Activated CD4-positive, CD25-positive, alpha-beta regulatory T cell (primary cell): ENCODE measurements at regions not wholly inside any gene's neighbourhood (a gene's known extent, or its start where the extent isn't known, plus 50 kb on each side); places are given as distances from the start of the nearest gene placed in this dataset.

Experiments
- DNase-seq, 4 experiments: peaks; one replicate each; lab custom pipeline; 2025; lab: John Stamatoyannopoulos, UW

DNA sequence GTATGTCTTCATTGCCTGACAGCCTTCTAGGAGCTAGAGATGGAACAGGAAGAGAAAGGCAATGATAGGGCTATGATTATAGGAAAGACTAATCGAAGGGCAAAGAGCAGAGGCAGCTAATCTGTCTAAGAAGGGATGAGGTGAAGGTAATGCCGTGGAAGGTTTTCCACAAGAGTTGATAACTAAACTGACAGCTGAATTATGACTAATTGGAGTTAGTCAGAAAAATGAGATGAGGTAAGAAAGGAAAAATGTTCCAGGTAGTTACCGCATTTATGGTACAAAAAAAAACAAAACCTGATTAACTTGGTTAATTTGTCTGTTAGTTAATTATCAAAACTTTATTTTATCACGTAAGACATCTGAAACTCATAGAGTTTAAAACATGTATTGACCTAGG lies 260.3 kb downstream of the SLITRK6 start:
- no peak for DNase-seq

DNA sequence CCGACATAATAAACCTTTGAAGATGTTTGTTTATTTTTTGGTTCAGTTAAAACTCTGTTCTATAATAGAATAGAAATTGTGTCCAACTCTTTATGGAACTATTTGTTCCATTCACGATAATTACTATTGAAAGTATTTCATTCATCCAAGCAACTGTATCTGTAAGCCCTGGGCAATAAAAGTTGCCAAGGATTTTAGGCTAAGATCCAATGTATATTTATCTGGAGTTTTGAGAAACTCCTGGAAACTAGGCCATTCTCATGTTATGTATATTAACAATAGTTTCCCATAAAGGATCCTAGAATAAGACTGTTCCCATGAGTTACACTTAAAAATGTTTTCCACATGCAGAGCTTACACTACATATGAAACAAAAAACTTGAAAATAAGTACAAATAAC lies 261.6 kb downstream of the SLITRK6 start:
- DNase-seq: no peak

DNA sequence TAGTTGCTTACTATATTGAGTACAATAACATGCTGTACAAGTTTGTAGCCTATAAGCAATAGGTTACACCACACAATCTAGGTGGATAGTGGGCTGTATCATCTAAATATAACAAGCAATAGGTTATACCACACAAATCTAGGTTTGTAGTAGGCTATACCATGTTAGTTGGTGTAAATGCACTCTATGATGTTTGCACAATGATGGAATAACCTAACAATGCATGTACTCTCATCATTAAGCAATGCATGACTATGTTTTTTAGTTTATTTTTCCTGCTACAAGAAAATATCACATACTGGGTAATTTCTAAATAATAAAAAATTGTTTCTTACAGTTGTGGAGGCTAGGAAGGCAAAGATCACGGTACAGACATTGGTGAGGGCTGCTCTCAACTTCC lies 262.5 kb downstream of the SLITRK6 start:
- DNase-seq: no peak

DNA sequence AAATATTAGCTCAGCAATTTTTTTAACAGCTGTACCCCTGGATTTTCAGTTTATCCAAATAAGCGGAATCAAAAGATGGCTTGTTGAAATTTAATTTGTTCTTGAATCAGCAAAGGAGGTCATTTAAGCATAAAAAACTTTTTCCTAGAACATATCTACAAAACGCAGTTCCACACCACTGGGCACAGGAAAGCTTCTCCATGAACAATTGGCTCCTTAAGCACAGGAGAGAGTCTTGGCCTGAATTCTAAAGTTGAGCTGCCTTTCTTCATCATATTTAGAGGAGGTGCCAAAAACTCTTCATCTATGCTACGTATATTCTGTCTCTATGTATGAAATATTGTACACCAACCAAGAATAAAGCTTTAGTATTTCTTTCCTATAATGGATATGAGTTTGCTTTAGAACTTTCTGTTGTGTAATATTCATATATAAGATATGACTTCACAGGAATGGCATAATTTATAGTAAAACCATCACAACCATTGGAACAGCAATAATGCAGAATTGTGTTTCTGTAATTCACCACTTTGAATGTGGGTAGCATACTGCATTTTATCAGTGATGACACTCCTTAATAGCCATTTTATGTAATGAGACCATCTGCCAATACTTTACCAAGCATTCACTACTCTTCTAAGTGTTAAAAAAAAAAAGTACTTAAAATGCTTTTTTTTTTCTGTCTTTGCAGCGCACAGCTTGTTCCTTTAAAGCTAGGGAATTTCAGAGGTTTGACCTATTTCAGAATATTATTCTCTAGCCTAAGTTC lies 263.7 kb downstream of the SLITRK6 start:
- no peak for DNase-seq

DNA sequence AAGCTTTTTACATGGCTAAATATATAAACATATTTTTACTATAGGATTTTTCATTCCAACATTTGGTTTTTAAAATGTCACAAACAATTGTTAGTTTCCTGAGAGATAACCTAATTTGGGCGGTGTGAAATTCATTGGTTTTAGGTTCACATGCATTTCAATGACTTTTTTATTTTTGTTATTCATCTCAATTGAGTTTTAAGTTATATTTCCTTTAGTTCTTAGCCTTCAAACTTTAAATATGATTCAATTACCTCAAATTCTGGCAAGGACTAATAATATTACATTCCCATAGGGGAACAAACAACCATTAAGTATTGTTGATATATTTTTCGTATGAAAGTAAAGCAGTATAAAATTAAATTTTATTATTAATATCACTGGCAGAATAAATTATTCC lies 265.3 kb downstream of the SLITRK6 start:
- no peak for DNase-seq

DNA sequence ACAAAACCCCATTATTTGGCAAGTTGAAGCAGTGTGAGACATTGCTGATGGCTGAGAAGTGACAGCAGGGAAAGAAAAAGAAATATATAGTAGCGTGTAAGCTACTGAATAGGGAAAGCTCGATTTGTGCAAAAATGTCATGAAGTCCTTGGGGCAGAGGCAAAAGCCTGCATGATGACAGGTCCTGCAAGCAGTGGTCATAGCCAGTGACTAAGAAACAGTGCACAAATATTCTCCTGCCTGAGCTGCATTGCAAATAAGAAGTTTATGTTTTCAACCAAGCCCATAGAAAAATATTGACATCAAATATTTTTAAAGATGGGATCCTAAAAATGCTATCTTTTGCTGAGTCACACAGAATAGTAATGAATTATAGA lies 270.0 kb downstream of the SLITRK6 start:
- DNase-seq: no peak

DNA sequence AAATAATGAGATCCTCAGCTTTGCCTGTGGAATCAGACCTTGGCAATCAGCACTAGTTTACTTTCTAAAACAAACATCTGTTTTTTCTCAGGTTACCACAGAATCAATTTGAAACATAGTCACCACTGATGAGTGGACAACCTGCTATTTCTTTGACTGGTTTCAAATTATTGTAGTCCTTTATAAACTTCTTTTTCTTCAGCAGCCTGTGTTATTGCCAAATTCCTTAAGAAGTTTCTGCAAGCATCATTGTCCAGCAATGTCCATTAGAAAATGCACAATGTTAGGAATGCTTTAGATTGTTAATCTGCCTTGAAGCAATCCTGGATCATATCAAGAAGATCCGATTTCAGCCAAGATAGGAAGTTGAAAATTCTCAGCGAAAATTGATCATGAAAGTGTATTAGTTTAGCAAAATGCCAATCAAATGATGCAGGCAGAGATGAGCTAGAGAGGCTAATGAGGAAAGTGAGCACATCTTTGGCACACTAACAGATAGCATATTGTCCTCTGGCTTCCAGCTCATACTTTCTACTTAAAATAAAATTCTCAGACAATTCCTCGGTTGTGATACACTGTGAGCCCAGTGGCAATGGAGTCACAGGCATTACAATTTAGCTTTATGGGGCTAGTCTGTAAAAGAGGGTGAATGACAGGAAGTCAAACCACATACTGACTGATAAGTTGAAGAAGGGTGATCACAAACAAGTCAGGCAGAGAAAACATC lies 270.6 kb downstream of the SLITRK6 start:
- no peak for DNase-seq

DNA sequence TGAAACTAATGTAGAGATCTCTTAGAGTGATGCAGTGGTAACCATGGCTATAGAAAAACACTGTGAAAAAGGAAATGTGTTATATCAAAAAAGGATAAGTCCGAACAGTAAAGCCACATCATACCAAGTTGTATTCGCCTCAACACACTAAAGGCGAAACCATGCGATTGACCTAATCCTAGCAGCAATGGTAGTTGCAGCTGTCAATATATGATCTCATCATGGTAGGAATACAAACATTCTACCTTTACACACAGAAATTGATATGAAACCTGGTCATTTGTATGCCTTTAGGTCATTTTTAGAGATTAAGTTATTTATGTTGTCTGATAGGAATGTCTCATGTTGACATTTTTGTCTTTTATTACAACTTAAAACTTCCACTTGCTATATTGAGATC lies 271.9 kb downstream of the SLITRK6 start:
- DNase-seq: no peak

DNA sequence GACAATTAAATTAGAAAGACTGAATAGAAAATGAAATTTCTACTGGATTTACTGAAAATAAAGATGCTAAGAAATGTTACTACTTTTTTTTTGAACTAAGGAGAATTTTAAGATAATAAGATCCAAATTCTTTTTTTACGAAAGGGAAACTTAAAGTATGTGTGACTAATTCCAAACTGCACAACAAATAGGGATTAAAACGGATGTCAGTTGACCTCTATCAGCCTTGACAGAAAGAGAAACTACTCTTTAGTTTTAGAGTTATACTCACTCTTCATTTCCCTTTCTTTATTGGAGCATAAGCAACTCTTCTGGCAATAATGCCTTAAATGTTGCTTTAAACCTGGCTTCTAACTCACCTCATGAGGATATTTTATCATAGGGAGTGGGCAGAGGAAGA lies 273.8 kb downstream of the SLITRK6 start:
- no peak for DNase-seq

DNA sequence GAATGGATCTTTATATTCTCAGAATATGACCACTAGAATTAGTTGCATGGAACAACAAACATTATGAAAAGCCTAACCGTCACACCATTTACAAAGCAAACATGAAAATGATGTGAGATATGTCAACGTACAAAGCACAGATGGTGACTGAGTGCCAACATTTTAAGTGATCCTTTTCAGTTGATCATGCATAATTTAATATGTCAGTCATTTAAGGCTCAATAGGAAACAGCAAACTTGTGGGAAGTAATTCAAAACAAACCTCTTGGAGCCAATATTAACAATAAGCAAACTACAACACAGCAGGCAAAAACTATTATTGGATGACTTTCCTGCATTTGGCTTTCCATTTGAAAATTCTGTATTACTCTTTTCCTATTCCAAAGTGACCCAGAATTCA lies 277.6 kb downstream of the SLITRK6 start:
- DNase-seq: no peak

DNA sequence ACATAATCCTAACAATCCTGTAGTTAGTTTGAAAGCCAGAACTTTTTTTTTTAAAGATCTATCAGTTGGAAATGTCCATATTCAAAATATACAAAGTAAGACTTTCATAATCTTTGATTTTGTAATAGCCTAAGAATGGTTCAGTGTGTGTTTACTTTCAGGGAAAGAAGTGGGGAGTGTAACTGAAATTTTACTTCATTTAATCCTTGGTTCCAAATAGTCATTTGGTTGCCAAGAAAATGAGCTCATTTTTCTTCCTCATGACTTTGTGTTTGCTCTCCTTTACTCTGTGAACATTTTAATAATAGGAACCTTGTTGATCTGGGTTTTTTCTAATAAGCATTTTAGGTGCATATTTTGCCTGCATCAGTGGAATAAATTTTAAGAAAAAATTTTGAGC lies 278.8 kb downstream of the SLITRK6 start:
- no peak for DNase-seq

DNA sequence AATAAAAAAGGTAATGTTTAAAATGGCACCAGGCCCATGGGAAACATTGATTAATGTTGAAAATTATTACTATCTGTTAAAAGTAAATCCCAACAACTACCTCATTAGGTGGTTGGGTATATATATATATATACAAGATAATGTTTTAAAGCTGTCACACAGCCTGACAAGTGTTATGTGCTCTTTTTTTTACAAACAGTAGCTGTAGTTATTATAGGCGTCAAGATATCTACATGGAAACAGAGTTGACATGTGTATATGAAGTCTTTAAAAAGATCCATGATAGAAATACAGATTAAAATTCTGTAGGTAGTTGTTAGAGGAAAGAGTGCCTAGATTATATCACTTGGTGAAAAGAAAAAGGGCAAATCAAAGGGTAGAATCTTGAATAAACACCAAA lies 279.9 kb downstream of the SLITRK6 start:
- DNase-seq: no peak

DNA sequence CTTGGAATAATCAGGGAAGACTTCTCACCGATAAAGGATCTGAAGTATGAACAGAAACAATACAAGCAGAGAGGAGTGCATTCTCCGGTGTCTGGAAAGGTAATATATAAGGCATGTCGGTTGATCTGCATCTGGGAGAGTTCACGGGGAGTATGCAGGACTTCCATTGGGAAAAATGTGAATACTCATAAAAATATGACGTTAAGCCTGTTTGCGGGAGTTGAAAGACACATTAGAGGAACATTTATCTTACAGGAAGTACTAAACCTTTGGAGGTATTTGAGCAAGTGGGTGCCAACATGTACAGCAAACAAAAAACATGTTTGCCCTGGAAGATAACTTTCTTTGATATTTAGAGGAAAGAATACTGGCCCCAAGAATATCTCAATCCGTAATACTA lies 286.8 kb downstream of the SLITRK6 start:
- DNase-seq: no peak

DNA sequence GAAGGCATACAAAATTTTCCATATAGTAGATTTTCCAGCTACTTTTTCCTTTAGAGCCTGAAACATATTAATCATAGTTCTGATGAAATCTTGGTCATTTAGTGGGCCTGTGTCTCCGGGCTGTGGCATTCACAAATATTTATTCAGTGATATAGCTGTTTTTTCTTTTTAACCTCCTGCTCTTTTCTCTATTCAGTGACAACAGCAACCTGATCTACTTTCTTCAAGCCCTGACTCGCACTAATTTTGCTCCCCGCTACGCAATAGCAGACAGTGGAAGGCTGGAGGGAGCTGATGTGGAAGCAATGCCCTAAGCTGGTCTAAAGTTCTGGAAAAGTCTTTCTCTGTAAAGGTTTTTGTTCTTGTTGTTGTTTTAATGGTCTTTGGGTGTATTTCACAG lies 289.7 kb downstream of the SLITRK6 start:
- no peak for DNase-seq

DNA sequence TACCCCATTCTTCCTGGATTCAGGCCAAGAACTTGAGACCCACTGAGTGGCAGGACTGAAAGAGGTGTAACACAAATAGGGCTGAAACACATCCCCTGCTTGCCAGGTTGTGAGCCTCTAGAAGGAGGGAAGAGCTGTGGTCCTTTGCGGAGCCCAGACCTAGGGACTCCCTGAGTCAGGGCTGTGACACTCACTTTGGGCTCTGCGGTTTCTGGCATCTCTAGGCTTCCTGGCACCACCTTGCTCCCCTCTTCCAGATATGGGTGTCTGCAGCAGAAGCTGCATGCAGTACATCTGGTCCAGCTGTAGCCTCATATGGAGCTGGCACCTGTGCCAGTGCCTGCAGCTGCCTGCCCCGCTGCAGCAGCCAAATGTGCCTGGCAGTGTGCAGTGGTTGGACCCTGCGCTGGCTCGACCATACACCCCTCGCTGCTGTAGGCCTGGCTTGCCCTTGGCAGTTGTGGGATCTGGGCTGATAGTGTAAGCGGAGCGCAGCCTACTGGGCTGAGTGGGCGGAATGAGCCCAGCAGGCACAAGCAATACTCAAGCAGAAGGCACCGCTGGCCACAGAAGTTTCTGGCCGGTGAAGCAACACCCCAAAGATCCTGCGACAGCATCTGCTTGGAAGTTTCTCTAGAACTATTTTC lies 290.4 kb downstream of the SLITRK6 start:
- no peak for DNase-seq

DNA sequence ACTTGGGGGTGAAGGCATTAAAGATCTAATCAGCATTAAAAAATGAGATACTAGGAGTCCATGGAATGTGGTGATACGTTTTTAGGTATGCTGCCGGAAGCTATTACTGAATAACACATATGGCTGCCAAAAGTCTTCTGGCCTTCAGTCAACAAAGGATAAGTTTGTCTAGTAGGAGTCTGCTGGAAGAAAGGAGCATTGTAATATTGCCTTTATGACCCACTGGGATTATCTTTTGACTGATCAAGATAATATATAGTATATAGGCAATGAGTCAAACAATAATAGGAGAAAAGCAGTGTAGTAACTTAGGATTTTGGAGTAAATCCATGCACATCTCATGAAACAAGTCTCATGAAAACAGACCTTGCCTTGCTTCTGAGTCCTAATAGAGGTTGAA lies 295.4 kb downstream of the SLITRK6 start:
- DNase-seq: no peak

DNA sequence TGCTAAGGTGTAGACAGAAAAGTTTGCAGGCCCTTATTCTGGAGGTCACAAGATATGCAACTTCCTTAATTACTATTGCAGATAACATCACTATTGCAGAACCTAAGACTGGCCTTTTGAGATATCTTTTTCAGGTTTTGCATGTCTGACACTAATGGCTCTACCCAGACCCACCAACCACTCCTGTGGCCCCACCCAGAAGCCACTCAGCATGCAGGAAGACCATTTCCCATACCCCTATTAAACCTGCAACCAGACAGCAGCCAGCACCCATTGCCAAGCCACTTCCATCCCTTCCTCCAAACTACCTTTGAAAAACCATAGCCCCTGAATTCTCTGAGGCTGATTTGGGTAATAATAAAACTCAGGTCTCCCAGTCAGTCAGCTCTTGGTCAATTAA lies 297.6 kb downstream of the SLITRK6 start:
- no peak for DNase-seq

DNA sequence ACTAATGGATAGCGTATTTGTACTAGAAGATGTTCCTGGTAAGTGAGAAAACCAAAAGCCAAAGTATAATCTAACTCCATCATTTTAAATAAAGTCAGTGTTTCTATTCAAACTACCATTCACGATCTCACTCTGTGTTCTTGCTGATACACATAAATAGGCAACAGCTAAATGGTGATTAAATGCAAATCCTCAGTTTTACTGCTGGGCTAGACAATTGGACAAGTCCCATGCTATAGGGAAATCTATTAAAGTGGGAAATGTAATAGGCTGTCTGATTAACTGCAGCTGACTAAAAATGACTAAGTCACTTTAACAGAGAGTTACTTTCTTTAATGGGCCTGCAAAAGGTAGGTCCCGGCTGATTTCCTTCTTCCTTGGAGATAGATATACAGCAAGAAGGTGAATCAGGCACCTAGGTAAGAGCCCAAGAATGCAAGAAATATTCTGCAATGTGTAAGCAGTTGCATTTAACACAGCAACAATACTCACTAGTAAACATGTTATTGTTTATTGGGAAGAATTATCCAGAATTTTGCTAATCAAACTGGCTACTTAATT lies 298.4 kb downstream of the SLITRK6 start:
- no peak for DNase-seq

DNA sequence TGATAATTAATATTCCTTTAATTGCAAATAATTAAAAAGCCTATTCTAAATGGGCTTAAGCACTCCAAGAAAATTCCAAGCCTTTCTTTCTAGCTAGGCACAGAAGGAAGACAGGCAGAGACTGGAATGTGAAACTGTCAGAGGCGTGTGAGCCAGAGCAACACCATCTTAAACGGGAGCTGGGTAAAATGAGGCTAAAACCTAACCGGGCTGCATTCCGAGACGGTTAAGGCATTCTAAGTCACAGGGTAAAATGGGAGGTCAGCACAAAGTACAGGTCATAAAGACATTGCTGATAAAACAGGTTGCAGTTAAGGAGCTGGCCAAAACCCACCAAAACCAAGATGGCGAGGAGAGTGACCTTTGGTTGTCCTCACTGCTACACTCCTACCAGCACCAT lies 300.4 kb downstream of the SLITRK6 start:
- DNase-seq: no peak

DNA sequence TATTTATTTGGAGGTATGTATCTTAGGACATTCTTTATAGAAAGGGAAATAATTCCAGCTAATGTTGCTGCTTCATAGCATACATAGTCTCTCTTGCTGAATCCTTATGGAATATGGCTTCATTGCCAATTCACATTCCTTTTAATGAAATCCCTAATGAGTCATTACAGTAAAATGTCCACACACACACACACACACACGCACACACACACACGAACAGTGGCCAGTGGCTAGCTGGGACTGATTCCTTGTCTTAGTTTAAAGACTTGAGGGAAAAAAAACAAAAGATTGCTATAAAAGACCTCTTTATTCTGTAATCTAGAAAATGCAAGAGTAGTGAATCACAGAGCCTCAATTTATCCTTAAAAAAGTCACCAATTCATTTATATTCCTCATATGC lies 301.6 kb downstream of the SLITRK6 start:
- DNase-seq: no peak

DNA sequence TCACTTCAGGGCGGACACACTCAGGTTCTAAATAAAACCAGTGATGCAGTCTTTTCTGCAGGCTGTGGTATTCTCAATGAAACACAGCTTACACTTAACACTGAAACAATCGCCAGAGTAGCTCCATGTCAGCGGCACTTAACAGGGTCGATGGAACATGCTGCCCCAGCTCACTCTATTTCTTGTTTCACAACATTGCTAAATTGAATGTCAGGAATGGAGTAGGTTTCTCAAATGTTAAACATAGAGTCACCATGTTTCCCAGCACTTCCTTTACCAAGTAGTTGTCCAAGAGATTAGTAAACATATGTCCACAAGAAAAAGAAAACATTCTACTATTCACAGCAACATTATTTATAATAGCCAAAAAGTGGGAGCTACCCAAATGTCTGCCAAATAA lies 306.9 kb downstream of the SLITRK6 start:
- DNase-seq: no peak

DNA sequence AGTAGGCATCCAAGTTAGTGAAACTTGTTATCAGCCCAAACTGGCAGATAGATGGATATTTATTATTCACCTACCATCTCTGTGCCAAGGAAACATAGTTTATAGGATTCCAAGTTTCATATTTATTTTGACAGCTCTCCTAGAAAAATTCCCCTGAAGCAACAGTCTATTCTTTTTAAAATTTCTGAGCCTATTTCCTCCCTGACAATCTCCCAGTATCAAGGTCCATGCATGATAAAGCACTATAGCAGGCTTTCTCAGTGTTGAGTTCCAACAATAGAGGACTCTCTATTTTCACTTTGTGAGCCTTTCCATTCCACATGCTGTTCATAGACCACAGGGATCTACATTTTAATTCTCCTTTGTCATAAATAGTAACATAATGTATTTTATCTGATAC lies 312.6 kb downstream of the SLITRK6 start:
- DNase-seq: no peak

DNA sequence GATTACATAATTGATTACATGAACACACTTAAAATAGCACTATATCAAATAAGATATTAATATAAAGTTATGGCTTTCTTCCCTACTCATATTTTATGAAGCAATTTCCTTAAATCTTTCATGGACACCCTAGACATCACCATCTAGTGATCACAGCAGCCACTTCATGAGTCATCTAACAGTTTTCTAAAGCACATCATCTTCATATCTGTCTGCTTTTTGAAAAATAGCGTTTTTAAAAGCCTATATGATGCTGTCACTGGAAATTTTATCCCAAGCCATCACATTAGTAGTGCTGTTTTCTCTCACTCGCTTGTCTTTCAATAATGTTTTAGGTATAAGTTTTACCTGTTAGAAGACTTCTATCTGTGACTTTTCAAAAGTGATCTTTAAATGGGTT lies 326.1 kb downstream of the SLITRK6 start:
- no peak for DNase-seq
